SW 1271 (cell line): ENCODE measurements at regions not wholly inside any gene's neighbourhood (a gene's known extent, or its start where the extent isn't known, plus 50 kb on each side); places are given as distances from the start of the nearest gene placed in this dataset.

Source experiments
- DNase-seq, 2 experiments: peaks; one replicate each; lab custom pipeline; 2025; lab: John Stamatoyannopoulos, UW

DNA sequence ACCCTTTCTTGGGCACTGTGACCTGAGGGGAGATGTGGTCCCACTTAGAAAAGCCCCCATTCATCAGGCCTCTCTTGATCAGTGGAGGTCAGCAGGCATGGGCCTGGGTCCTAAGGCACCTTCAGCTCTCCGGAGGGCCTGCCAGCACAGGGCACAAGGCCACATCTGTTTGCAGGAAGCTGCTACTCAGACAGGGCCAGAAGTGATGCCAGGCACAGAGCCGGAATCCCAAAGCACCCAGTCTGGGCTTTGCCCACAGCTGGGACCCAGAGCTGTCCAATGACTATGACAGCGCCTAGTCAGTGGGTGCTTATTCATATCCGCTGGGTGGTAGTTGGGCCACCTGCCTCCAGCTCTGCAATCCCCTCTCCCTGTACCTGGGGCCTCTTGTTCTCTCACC, 63.2 kb upstream of the ELN start:
- no peak for DNase-seq

DNA sequence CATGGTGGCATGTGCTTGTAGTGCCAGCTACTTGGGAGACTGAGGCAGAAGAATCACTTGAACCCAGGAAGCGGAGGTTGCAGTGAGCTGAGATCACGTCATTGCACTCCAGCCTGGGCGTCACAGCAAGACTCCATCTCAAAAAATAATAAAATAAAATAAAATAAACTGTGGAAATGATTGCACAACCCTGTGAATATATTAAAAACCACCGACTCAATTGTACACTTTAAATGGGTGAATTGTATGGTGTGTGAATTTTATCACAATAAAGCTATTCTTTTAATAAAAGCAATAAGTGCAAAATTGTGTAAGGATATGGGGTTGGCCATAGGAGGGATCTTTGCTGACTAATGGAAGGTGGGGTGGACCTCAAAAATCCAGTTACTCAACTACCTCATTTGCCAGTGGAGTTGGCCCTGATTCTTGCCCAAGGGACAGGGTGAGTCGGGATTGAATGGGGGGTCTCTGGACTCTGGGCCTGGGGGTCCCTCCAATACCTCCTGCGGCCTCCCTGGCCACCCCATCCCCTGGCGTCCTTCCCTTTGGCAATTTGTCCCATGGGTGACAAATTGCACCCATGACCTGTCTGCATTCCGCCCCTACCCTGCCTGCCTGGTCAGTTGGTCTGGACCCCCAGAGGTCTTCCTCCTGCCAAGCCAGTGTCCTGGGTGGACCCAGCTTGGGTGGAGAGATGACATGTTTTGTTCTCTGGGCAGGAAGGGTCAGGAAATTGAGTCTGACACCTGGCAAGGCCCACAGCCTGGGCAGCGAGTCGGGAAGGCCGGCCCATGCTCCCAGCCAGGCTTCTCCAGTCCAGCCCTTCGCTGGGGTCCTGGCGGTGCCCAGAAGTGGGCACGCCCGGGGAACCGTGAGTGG, 61.7 kb upstream of the ELN start:
- no peak for DNase-seq

DNA sequence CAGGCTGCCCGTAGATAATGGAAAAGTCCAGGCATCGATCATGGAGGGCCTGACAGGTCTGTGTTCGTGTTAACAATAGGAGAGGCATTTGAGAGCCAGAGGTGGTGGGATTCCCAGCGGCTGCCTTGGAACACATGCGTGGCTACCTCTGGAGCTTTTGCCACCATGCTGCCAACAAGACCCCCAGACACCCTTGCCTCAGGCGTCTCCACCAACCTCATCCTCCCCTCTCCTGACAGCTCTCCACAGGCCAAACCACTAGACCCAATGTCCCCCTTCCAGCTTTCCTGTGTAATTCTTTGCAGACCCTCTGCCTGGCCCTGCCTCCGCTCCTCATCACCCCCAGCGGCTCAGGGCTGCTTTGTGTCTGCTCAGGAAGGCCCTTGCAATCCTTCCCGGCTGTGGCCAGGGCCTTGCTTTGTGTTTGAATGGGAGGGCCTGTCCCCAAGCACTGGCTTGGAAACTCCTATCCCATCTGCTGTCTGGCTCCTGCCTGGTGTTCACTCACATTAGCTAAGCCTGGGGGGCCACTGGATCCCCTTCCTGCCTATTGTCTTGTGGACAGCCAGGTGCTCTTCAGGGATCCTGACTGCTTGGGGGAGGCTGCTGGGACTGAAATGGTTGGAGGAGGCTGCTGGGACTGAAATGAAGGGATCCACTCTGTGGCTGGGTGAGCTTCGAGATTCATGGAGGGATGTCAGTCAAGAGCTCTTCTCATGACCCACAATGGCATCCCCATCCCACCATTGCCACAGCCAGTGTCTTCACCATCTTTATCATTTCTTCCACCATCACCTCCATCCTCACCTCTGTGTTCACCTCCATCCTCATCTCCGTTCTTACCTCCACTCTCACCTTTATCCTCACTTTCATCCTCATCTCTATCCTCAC, 60.8 kb upstream of the ELN start:
- DNase-seq: no peak

DNA sequence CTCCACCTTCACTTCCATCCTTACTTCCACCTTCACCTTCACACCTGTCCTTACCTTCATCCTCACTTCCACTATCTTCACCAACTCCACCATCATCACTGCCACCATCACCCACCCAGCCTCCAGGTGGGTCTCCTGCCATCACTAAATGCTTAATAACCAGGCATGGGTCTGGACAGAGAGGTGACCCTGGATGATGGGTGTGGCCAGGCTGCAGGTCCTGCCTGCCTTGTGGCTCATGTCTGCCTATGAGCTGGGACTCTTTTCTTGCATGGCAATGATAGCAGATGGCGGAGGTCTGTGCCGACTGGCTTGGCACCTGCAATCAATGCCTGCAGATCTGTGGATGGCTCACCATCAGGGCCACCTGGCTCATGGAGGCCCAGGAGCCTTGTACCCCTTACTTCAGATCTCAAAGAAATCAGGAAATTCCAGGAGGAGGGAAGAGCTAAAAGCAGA, 60.1 kb upstream of the ELN start:
- DNase-seq: no peak

- DNase-seq: no peak
Measured at GRCh38 chr7:73968487-73968886, 59.5 kb upstream of the ELN start.

GRCh38 chr7:73969991-73970390, 58.0 kb upstream of the ELN start:
- DNase-seq: no peak

- no peak for DNase-seq
Measured at GRCh38 chr7:73970801-73971229, 57.2 kb upstream of the ELN start.

DNA sequence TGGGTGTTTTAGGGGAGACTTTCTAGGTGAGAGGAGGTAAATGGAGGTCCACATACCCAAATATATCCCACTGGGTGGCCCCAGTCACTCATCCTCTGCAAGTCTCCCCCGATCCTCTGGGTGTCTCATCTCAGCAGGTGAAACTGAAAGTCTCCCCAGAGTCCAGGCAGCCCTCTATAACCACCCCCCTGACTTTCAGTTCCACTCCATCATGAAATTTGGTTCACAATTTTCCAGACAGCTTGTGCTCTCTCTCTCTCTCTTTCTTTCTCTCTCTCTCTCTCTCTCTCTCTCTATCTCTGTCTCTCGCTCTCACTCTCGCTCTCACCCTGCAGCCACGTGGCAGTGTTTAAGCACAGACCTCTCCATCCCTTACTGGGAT, 56.7 kb upstream of the ELN start:
- no peak for DNase-seq

DNA sequence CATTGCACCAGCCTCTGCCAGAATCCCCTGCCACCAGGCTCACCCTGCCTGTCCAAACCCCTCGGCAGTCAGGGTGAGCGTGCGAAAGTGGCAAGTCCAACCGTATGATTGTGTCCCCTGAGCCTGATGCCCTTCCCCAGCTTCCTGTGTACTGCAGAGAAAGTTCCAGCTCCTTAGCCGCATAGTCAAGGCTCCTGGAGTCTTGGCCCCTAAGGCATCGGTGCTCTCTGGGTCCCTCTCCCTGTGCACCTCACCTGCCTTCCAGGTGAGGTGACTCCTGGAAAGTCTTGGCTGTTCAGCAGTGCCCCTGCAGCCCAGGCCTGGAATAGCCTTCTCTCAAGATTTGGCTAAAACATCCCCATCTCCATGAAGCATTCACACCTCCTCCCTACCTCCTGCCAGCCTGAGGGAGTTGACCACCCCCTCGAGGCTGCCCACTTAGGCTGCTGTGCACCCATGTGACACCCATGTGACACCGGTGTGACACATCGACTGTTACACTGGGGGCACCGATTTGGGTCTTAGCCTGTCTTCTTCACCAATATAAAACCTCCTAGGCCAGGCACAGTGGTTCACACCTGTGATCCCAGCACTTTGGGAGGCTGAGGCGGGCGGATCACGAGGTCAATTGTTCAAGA, 56.1 kb upstream of the ELN start:
- DNase-seq: no peak

- no peak for DNase-seq
Measured at GRCh38 chr7:73972614-73973013, 55.4 kb upstream of the ELN start.

DNA sequence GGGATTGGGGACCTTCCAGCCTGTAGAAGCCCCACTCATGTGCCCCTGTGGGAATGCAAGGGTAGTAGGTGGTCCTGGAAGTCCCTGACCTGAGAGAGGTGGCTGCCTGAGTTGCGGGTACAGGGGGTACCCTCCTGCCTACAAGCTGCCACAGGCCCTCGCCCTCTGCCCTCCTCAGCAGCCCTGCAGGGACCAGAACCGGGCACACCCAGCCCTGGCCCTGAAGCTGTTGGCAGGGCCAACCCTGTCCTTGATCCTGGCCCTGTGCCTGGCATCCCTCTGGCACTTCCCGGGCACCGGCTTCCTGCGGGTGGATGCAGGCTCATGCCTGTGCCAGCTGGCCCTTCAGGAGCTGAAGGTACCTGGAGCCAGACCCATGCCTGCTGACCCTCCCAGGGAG, 54.9 kb upstream of the ELN start:
- no peak for DNase-seq

- DNase-seq: no peak
Measured at GRCh38 chr7:73974101-73974947, 53.6 kb upstream of the ELN start.

DNA sequence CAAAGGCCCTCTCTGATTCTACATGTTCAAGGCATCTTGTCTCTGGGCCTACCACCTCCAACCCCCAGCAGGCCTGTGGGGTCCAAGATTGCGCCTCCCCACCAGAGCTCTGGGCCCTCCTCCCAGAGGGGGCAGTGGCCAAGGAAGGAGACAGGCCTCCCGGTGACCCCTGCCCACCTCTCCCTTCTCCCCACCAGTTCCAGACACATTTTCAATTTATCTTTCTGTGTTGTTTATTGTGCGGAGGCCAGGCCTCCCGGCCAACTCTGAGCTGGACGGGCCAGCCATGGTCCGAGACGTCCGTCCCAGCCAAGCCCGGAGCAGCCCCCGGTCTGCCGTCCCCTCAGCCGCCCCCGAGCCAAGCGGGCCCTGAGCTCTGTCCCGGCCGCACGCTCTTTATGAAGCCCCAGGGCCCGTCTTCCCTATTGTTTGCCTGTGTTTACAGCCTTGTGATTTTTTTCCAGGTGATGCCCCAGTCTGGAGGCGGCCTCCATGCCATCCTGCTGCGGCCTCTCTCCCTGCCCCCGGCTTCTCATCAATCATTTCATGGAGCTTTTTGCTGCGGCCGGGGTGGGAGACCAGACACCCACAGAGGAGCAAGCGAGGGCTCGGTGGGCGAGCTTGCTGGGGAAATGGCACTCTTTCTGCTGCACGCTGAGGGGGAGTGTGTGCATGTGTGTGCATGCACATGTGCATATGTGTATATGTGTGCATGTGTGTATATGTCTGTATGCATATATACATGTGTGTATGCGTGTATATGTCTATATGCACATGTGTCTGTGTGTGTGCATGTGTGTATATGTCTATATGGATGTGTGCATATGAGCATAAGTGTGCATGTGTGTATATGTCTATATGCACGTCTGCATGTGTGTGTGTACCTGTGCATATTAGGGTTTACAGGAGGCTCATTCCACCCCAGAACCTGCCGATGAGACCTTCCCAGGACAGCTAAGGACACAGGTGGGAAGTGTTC, 52.7 kb upstream of the ELN start:
- DNase-seq: no peak

DNA sequence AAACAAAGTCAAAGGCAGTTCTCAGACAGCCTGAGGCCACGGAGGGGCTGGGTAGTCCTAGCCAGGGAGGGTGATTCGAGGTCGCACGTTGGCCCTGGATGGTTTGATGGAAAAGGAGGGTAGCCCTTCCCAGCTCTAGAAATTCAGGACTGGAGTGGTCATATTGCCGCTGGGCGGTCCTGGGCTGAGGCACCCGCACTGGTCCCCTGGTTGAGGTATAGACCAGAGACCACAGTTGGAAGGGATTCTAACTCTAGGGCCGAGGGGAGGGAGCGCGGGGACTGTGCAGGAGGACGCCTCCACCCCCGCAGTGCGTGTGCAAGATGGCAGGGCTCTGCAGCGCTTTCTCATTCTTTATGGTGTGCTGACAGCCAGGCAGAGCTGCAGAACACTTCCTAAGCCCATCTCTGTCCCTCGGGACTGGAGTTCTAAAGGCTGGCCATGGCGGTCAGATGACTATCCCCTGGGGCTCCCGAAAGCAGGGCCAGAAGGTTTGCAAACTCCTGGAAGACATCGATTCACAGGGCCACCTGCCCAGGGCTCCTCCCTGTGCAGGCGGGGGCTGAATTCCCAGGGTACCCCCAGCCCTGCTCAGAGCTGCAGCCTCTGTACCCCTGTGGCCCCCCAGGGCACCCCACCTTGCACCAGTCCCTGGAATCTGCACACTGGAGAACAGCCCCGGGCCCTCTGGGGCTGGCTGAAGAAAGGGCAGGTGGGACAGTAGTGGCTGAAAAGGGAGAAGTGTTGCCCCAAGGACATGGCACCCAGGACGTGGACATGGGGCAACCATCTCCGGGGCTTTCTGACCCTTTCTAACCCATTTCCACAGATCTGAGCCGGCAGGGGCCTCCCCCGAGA, 51.0 kb upstream of the ELN start:
- DNase-seq: no peak

DNA sequence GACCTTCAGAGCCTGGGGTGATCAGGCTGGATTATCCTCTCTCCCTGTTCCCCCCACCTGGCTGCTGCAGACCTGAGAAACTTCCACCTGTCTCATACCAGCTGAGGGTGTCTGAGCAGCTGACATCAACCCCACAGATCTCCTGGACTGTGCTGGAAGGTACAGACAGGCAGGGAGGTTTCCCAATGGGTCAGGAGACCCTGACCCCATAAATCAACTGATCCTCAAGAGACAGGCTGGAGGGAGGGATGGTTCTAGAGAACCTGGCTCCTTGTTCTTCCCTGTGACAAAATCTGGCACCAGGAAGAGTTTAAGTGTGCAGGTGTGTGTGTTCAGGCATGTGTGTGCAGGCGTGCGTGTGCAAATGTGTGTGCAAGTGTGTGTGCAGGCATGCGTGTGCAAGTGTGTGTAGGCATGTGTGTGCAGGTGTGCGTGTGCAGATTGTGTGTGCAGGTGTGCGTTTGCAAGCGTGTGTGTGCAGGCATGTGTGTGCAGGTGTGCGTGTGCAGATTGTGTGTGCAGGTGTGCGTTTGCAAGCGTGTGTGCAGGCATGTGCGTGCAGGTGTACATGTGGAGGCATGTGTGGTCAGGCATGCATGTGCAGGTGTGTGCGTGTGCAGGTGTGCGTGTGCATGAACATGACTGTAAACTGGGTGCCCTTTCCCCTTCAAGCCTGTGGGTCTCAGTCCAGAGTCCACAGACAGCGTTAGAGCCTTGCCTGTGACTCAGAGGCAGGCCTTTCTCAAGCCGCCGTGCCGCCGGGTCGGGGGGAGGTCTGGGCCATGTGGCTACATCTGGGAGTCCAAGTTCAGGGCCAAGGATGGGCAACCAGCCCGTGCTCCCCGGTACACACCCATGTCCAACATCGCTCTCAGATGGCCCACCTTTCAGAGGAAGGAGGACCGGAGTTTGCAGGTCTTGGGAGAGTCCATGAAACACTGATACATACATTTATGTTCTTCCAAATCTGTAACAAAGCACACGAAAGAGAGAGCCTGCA, 50.1 kb upstream of the ELN start:
- DNase-seq: no peak
